GM12878 (cell line): ENCODE measurements at regions not wholly inside any gene's neighbourhood (a gene's known extent, or its start where the extent isn't known, plus 50 kb on each side); places are given as distances from the start of the nearest gene placed in this dataset.

Experiments
- ATAC-seq: fragments of 200-7000 bp; cut with Tn5 transposase; 3 replicates; pipeline ENCODE4 v1.9.1; 2020; ENCODE audit warnings: mild to moderate bottlenecking, moderate library complexity
- BruUV-seq: library from RNA; stranded (reverse); fragments of 400-500 nt; replicated peaks from 2 replicates; lab custom pipeline; 2021; lab: Mats Ljungman, UMichigan
- CTCF ChIA-PET: fragments of 300-600 bp; sonication (Branson Sonifier 250); formaldehyde crosslinking; extraction: SDS; loops from one replicate; lab custom pipeline; 2021; ENCODE audit warnings: inconsistent platforms; lab: Yijun Ruan, JAX
- POLR2A ChIA-PET: fragments of 350-600 bp; formaldehyde crosslinking; extraction: SDS; loops from one replicate; lab custom pipeline; 2021; ENCODE audit warnings: inconsistent platforms; lab: Charles Lee
- RAD21 ChIA-PET: fragments of 300-600 bp; sonication (Branson Sonifier 250); formaldehyde crosslinking; loops from one replicate; lab custom pipeline; 2023; ENCODE audit warnings: antibody characterized with exemption; ENCODE audit not compliant: unreplicated experiment; lab: Charles Lee
- SMC1A ChIA-PET: fragments of 300-600 bp; sonication (Branson Sonifier 250); formaldehyde crosslinking; loops from one replicate; lab custom pipeline; 2023; ENCODE audit not compliant: unreplicated experiment, uncharacterized antibody; lab: Charles Lee
- DNase-seq: peaks from one replicate; pipeline ENCODE4 v3.0.0-alpha.2; 2011; ENCODE audit warnings: low read depth, low spot score
- FAIRE-seq: peaks from 3 replicates; lab custom pipeline; 2011; peaks lifted over from hg19 to GRCh38; lab: Jason Lieb, UNC
- H2AFZ ChIP-seq: 2 replicates; pipeline ENCODE4 v1.6.0; 2011; ENCODE audit warnings: low read depth, low read length, control low read depth; ENCODE audit not compliant: control insufficient read depth
- H3K27ac ChIP-seq: 2 replicates; pipeline ENCODE4 v1.5.1; 2011; ENCODE audit warnings: control low read depth; ENCODE audit not compliant: control insufficient read depth, insufficient read depth
- H3K27me3 ChIP-seq, 2 experiments: replicated peaks in 1 of 2; 2 replicates each; pipeline versions ENCODE4 v1.6.0 to v1.6.1; 2011; ENCODE audit warnings: low read length in 1 of 2; ENCODE audit not compliant: control insufficient read depth in 2 of 2, insufficient read depth in 2 of 2
- H3K36me3 ChIP-seq, 2 experiments: 2 replicates each; pipeline ENCODE4 v1.5.1; 2011; ENCODE audit warnings: low read length in 1 of 2; ENCODE audit not compliant: control insufficient read depth in 2 of 2, insufficient read depth in 2 of 2
- H3K4me1 ChIP-seq: 2 replicates; pipeline ENCODE4 v1.6.1; 2011; ENCODE audit warnings: mild to moderate bottlenecking, low read length, moderate library complexity, mixed read lengths; ENCODE audit not compliant: control insufficient read depth, insufficient read depth
- H3K4me2 ChIP-seq: 2 replicates; pipeline ENCODE4 v1.6.0; 2011; ENCODE audit warnings: control low read depth; ENCODE audit not compliant: control insufficient read depth, insufficient read depth
- H3K4me3 ChIP-seq: fragments of 200-600 bp; sonication (generic); 2 replicates; pipeline ENCODE4 v1.5.1; 2016
- H3K79me2 ChIP-seq: 2 replicates; pipeline ENCODE4 v1.6.0; 2011; ENCODE audit warnings: low read length; ENCODE audit not compliant: control insufficient read depth, insufficient read depth
- H3K9ac ChIP-seq: 2 replicates; pipeline ENCODE4 v1.8.0; 2011; ENCODE audit warnings: low read length, control low read depth, mixed read lengths; ENCODE audit not compliant: control insufficient read depth, insufficient read depth
- H3K9me3 ChIP-seq: replicated peaks from 3 replicates; pipeline ENCODE4 v1.5.1; 2011; ENCODE audit warnings: mild to moderate bottlenecking, low read length; ENCODE audit not compliant: control insufficient read depth, insufficient read depth
- H4K20me1 ChIP-seq: 2 replicates; pipeline ENCODE4 v1.6.0; 2011; ENCODE audit not compliant: control insufficient read depth, insufficient read depth
- CBX3 ChIP-seq: fragments of 200-600 bp; sonication (generic); IDR thresholded peaks from 2 replicates; pipeline ENCODE4 v1.6.1; 2016; ENCODE audit warnings: low read depth, borderline replicate concordance
- DPF2 ChIP-seq: fragments of 450-650 bp; IDR thresholded peaks from 2 replicates; pipeline ENCODE4 v1.6.1; 2017; ENCODE audit warnings: mild to moderate bottlenecking
- MYC ChIP-seq: IDR thresholded peaks from 2 replicates; pipeline ENCODE4 v1.6.1; 2011; ENCODE audit warnings: mild to moderate bottlenecking, low read length, moderate library complexity, inconsistent platforms; ENCODE audit not compliant: insufficient read depth, insufficient replicate concordance, insufficient read length, severe bottlenecking
- NFXL1 ChIP-seq: fragments of 450-650 bp; IDR thresholded peaks from 2 replicates; pipeline ENCODE4 v1.6.1; 2017; ENCODE audit warnings: antibody characterized with exemption, mild to moderate bottlenecking, borderline replicate concordance
- NR2C1 ChIP-seq: fragments of 450-650 bp; IDR thresholded peaks from 2 replicates; pipeline ENCODE4 v1.6.1; 2017; ENCODE audit warnings: antibody characterized with exemption, mild to moderate bottlenecking, moderate library complexity
- RELA ChIP-seq: fragments of 450-650 bp; IDR thresholded peaks from 2 replicates; pipeline ENCODE4 v1.8.0; 2014; ENCODE audit warnings: borderline replicate concordance; ENCODE audit not compliant: partially characterized antibody
- SUZ12 ChIP-seq: fragments of 200-600 bp; sonication (generic); IDR thresholded peaks from one replicate; pipeline ENCODE4 v1.6.1; 2018; ENCODE audit warnings: antibody characterized with exemption, mild to moderate bottlenecking; ENCODE audit not compliant: unreplicated experiment
- WRNIP1 ChIP-seq: IDR thresholded peaks from 2 replicates; pipeline ENCODE4 v1.6.1; 2011; ENCODE audit warnings: low read depth, low read length, improper control_type of control experiment, borderline replicate concordance
- ZZZ3 ChIP-seq: IDR thresholded peaks from 2 replicates; pipeline ENCODE4 v1.6.1; 2011; ENCODE audit warnings: low read depth; ENCODE audit not compliant: control insufficient read depth, insufficient read length
- WGBS: methylation state at CpG from one replicate; pipeline ENCODE4 v1.1.6; 2016; ENCODE audit warnings: low lambda C conversion rate; ENCODE audit not compliant: insufficient replicate concordance, insufficient coverage; ENCODE audit errors: missing lambda C conversion rate; 5-methylcytosine and 5-hydroxymethylcytosine counted together
- in situ Hi-C: fragments of 300-500 bp; cut with MboI; formaldehyde crosslinking; loops from 9 replicates; pipeline ENCODE4 v1.14.3; 2018; ENCODE audit warnings: mixed read lengths
- intact Hi-C: fragments of 100-400 bp; cut with micrococcal nuclease; formaldehyde crosslinking; loops from one replicate; pipeline ENCODE4 v1.14.2; 2022; ENCODE audit not compliant: unreplicated experiment
- TF ChIP-seq, protein P1 (sequence below): IDR thresholded peaks from 2 replicates; pipeline ENCODE4 v1.6.1; 2012; ENCODE audit warnings: mild to moderate bottlenecking, low read depth, low read length
- TF ChIP-seq, protein P2 (sequence below): fragments of 450-650 bp; IDR thresholded peaks from 2 replicates; pipeline ENCODE4 v1.6.1; 2017; ENCODE audit warnings: mild to moderate bottlenecking
- TF ChIP-seq, protein P3 (sequence below): fragments of 450-650 bp; IDR thresholded peaks from 2 replicates; pipeline ENCODE4 v1.6.1; 2017; ENCODE audit warnings: antibody characterized with exemption, mild to moderate bottlenecking, moderate library complexity
- TF ChIP-seq, protein P4 (sequence below): fragments of 450-650 bp; IDR thresholded peaks from 2 replicates; pipeline ENCODE4 v1.6.1; 2017; ENCODE audit warnings: mild to moderate bottlenecking, low read depth, inconsistent platforms; ENCODE audit not compliant: poor library complexity, severe bottlenecking

DNA sequence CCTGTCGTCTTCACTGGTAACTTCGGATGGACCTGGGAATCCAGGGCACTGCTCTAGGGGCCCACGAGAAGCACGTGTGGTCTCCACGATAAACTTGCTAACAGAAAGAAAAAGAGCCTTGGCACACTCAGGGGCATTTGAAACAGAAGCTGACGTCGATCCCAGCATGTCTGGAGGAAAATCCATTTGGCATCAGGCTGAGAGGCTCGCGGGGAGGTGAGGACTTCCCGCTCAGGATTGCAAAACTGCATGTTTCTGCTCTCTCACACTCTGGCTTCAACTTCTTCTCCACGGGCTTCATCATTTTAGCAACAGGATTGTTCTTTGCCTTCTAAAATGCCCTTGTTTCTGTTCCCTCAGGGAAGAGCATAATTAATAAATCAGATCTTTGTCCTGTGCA lies 181.7 kb upstream of the COPS8 start:
- Histone ChIP-seq H3K36me3 (no peaks in the 10 kb centered on the region), H3K4me2 (no peak overlapping the region), H2AFZ (no peak overlapping the region), H3K4me1 (no peaks in the 10 kb centered on the region), H3K27ac (no peak overlapping the region), H3K79me2 (no peaks in the 10 kb centered on the region), H3K9me3 (no peaks in the 10 kb centered on the region), H3K9ac (no peak overlapping the region), H3K4me3 (no peak overlapping the region), H3K27me3 (peaks cover 2 to 3% of the 10 kb centered on the region in 2 experiments; a peak in 3 of 4 replicates), H4K20me1 (no peaks in the 10 kb centered on the region)
- BruUV-seq = no TSS peak
- intact Hi-C loops = no loop called here
- TF ChIP-seq, protein P1, sequence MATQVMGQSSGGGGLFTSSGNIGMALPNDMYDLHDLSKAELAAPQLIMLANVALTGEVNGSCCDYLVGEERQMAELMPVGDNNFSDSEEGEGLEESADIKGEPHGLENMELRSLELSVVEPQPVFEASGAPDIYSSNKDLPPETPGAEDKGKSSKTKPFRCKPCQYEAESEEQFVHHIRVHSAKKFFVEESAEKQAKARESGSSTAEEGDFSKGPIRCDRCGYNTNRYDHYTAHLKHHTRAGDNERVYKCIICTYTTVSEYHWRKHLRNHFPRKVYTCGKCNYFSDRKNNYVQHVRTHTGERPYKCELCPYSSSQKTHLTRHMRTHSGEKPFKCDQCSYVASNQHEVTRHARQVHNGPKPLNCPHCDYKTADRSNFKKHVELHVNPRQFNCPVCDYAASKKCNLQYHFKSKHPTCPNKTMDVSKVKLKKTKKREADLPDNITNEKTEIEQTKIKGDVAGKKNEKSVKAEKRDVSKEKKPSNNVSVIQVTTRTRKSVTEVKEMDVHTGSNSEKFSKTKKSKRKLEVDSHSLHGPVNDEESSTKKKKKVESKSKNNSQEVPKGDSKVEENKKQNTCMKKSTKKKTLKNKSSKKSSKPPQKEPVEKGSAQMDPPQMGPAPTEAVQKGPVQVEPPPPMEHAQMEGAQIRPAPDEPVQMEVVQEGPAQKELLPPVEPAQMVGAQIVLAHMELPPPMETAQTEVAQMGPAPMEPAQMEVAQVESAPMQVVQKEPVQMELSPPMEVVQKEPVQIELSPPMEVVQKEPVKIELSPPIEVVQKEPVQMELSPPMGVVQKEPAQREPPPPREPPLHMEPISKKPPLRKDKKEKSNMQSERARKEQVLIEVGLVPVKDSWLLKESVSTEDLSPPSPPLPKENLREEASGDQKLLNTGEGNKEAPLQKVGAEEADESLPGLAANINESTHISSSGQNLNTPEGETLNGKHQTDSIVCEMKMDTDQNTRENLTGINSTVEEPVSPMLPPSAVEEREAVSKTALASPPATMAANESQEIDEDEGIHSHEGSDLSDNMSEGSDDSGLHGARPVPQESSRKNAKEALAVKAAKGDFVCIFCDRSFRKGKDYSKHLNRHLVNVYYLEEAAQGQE = no peak
- TF ChIP-seq NR2C1 = no peak
- TF ChIP-seq, protein P2, sequence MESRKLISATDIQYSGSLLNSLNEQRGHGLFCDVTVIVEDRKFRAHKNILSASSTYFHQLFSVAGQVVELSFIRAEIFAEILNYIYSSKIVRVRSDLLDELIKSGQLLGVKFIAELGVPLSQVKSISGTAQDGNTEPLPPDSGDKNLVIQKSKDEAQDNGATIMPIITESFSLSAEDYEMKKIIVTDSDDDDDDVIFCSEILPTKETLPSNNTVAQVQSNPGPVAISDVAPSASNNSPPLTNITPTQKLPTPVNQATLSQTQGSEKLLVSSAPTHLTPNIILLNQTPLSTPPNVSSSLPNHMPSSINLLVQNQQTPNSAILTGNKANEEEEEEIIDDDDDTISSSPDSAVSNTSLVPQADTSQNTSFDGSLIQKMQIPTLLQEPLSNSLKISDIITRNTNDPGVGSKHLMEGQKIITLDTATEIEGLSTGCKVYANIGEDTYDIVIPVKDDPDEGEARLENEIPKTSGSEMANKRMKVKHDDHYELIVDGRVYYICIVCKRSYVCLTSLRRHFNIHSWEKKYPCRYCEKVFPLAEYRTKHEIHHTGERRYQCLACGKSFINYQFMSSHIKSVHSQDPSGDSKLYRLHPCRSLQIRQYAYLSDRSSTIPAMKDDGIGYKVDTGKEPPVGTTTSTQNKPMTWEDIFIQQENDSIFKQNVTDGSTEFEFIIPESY = no peak
- no peak for TF ChIP-seq CBX3
- no peak for TF ChIP-seq WRNIP1
- TF ChIP-seq, protein P3, sequence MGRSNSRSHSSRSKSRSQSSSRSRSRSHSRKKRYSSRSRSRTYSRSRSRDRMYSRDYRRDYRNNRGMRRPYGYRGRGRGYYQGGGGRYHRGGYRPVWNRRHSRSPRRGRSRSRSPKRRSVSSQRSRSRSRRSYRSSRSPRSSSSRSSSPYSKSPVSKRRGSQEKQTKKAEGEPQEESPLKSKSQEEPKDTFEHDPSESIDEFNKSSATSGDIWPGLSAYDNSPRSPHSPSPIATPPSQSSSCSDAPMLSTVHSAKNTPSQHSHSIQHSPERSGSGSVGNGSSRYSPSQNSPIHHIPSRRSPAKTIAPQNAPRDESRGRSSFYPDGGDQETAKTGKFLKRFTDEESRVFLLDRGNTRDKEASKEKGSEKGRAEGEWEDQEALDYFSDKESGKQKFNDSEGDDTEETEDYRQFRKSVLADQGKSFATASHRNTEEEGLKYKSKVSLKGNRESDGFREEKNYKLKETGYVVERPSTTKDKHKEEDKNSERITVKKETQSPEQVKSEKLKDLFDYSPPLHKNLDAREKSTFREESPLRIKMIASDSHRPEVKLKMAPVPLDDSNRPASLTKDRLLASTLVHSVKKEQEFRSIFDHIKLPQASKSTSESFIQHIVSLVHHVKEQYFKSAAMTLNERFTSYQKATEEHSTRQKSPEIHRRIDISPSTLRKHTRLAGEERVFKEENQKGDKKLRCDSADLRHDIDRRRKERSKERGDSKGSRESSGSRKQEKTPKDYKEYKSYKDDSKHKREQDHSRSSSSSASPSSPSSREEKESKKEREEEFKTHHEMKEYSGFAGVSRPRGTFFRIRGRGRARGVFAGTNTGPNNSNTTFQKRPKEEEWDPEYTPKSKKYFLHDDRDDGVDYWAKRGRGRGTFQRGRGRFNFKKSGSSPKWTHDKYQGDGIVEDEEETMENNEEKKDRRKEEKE = no peak
- no peak for TF ChIP-seq DPF2
- no peak for TF ChIP-seq ZZZ3
- TF ChIP-seq, protein P4, sequence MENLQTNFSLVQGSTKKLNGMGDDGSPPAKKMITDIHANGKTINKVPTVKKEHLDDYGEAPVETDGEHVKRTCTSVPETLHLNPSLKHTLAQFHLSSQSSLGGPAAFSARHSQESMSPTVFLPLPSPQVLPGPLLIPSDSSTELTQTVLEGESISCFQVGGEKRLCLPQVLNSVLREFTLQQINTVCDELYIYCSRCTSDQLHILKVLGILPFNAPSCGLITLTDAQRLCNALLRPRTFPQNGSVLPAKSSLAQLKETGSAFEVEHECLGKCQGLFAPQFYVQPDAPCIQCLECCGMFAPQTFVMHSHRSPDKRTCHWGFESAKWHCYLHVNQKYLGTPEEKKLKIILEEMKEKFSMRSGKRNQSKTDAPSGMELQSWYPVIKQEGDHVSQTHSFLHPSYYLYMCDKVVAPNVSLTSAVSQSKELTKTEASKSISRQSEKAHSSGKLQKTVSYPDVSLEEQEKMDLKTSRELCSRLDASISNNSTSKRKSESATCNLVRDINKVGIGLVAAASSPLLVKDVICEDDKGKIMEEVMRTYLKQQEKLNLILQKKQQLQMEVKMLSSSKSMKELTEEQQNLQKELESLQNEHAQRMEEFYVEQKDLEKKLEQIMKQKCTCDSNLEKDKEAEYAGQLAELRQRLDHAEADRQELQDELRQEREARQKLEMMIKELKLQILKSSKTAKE = no peak
- TF ChIP-seq RELA = no peak
- no peak for TF ChIP-seq NFXL1
- TF ChIP-seq MYC = no peak
- TF ChIP-seq SUZ12 = no peak
- in situ Hi-C loops = no loop called here
- no peak for DNase-seq
- no peak for FAIRE-seq
- ChIA-PET CTCF (no interaction called here), POLR2A (interaction anchor here (0.5 kb wide), 1 partner anchor 143 kb away, joined by 3 read pairs; no protein-coding TSS in a partner anchor), SMC1A (no interaction called here), RAD21 (no interaction called here)
- ATAC-seq = no peak
- WGBS = 41% methylated on average over 11 of the region's 11 CpGs
